Osteoblast (primary cell): ENCODE measurements at regions not wholly inside any gene's neighbourhood (a gene's known extent, or its start where the extent isn't known, plus 50 kb on each side); places are given as distances from the start of the nearest gene placed in this dataset.

Source experiments
- DNase-seq: peaks from one replicate; pipeline ENCODE4 v3.0.0; 2011; ENCODE audit warnings: low spot score, mixed read lengths; ENCODE audit not compliant: insufficient read length; ENCODE audit errors: missing footprints
- H2AFZ ChIP-seq: 2 replicates; pipeline ENCODE4 v1.6.0; 2011; ENCODE audit warnings: mild to moderate bottlenecking, low read length
- H3K27ac ChIP-seq: 2 replicates; pipeline ENCODE4 v1.5.1; 2011; ENCODE audit warnings: mild to moderate bottlenecking, low read depth, low read length, moderate library complexity
- H3K27me3 ChIP-seq: 2 replicates; pipeline ENCODE4 v1.6.0; 2012; ENCODE audit warnings: mild to moderate bottlenecking, control low read depth, inconsistent platforms, low read length, moderate library complexity; ENCODE audit not compliant: insufficient read depth
- H3K36me3 ChIP-seq: 2 replicates; pipeline ENCODE4 v1.5.1; 2011; ENCODE audit warnings: mild to moderate bottlenecking, low read length, control low read depth, moderate library complexity; ENCODE audit not compliant: insufficient read depth
- H3K4me1 ChIP-seq: 2 replicates; pipeline ENCODE4 v1.5.1; 2011; ENCODE audit warnings: mild to moderate bottlenecking, low read length, control low read depth, moderate library complexity; ENCODE audit not compliant: insufficient read depth
- H3K4me2 ChIP-seq: 2 replicates; pipeline ENCODE4 v1.6.0; 2011; ENCODE audit warnings: mild to moderate bottlenecking, low read length; ENCODE audit not compliant: insufficient read depth
- H3K4me3 ChIP-seq: fragments of 200-600 bp; sonication (generic); 3 replicates; pipeline ENCODE4 v1.5.1; 2012; ENCODE audit warnings: mild to moderate bottlenecking, low read length, inconsistent platforms; ENCODE audit not compliant: insufficient read depth
- H3K79me2 ChIP-seq: 2 replicates; pipeline ENCODE4 v1.6.0; 2012; ENCODE audit warnings: mild to moderate bottlenecking, low read length, control low read depth, inconsistent platforms; ENCODE audit not compliant: insufficient read depth
- H3K9me3 ChIP-seq: 2 replicates; pipeline ENCODE4 v1.5.1; 2011; ENCODE audit warnings: low read depth, low read length, control low read depth
- H4K20me1 ChIP-seq: 2 replicates; pipeline ENCODE4 v1.6.0; 2012; ENCODE audit warnings: mild to moderate bottlenecking, low read length, control low read depth; ENCODE audit not compliant: insufficient read depth
- TF ChIP-seq, protein P1 (sequence below): IDR thresholded peaks from 2 replicates; pipeline ENCODE4 v1.5.1; 2011; ENCODE audit warnings: mild to moderate bottlenecking, low read depth, low read length, moderate library complexity; ENCODE audit errors: extremely low read depth

DNA sequence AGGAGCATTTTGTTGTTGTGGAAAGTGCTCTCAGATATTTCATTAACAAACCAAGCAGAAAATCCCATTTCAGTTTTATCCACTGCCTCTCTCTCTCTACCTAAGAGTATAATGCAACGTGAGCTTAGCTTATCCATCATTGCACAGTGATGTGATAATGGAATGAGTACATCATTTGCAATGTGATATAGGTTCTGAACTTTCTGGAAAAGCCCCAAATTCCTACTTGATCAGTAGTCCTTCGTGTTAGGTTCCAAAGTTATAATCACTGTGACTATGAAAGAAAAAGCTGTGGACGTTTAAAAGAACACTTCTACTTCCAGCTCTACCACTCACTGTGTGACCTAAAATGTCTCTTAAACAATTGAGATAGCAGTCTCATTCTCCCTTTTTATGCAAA is 76.4 kb upstream of the PRMT6 start:
- Histone ChIP-seq H4K20me1 (no peaks in the 10 kb centered on the region), H3K36me3 (no peaks in the 10 kb centered on the region), H3K4me2 (no peak overlapping the region), H2AFZ (no peak overlapping the region), H3K4me3 (no peak overlapping the region), H3K4me1 (no peaks in the 10 kb centered on the region), H3K79me2 (no peaks in the 10 kb centered on the region), H3K27me3 (no peaks in the 10 kb centered on the region), H3K9me3 (no peaks in the 10 kb centered on the region), H3K27ac (no peak overlapping the region)
- TF ChIP-seq, protein P1, sequence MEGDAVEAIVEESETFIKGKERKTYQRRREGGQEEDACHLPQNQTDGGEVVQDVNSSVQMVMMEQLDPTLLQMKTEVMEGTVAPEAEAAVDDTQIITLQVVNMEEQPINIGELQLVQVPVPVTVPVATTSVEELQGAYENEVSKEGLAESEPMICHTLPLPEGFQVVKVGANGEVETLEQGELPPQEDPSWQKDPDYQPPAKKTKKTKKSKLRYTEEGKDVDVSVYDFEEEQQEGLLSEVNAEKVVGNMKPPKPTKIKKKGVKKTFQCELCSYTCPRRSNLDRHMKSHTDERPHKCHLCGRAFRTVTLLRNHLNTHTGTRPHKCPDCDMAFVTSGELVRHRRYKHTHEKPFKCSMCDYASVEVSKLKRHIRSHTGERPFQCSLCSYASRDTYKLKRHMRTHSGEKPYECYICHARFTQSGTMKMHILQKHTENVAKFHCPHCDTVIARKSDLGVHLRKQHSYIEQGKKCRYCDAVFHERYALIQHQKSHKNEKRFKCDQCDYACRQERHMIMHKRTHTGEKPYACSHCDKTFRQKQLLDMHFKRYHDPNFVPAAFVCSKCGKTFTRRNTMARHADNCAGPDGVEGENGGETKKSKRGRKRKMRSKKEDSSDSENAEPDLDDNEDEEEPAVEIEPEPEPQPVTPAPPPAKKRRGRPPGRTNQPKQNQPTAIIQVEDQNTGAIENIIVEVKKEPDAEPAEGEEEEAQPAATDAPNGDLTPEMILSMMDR = no peak
- no peak for DNase-seq

DNA sequence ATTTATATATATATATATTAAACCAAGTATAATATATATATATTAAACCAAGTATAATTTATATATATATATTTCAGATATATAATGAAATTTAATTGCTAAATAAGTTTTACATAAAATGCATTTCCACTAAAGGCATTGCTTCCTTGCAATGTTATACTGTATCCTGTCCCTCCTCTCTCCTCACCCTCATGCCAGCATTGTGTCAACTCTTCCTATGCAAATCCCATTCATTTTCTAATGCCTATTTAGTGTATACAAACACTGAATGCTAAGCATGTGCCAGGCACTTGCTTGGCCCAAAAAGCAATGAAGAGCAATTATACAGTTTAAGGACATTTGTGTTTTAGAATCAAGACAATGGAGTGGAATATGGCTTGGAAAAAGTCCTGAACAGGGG is 71.7 kb upstream of the PRMT6 start:
- TF ChIP-seq, protein P1 = no peak
- no peak overlapping the region for H2AFZ ChIP-seq
- H3K27ac ChIP-seq = no peak overlapping the region
- H4K20me1 ChIP-seq = no peaks in the 10 kb centered on the region
- H3K4me3 ChIP-seq = no peak overlapping the region
- no peaks in the 10 kb centered on the region for H3K4me1 ChIP-seq
- no peaks in the 10 kb centered on the region for H3K36me3 ChIP-seq
- H3K27me3 ChIP-seq = no peaks in the 10 kb centered on the region
- no peaks in the 10 kb centered on the region for H3K9me3 ChIP-seq
- DNase-seq = no peak
- H3K4me2 ChIP-seq = no peak overlapping the region
- H3K79me2 ChIP-seq = no peaks in the 10 kb centered on the region

DNA sequence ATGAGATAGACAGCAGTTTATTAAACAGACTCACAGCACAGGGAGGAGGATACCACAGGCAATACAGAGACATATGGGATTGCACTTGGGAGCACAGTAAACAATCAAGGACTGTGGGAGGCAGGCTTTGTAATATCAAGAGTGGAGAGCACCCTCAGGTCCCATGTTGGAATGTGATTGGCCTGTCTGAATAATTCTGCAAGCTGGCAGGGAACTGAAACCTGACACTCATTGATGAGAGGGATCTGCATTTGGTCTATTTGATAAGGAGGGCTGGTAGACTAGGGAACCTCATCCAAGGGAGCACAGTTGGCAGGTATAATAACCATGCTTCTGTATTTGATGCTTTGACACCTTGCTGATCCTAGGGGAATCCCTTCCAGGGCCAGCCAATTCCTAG is 69.9 kb upstream of the PRMT6 start:
- Histone ChIP-seq H3K27me3 (no peaks in the 10 kb centered on the region), H3K36me3 (no peaks in the 10 kb centered on the region), H3K79me2 (no peaks in the 10 kb centered on the region), H2AFZ (no peak overlapping the region), H3K9me3 (no peaks in the 10 kb centered on the region), H4K20me1 (no peaks in the 10 kb centered on the region), H3K4me2 (no peak overlapping the region), H3K27ac (no peak overlapping the region), H3K4me3 (no peak overlapping the region), H3K4me1 (no peaks in the 10 kb centered on the region)
- TF ChIP-seq, protein P1 = no peak
- peak; percentile 45 for DNase-seq

DNA sequence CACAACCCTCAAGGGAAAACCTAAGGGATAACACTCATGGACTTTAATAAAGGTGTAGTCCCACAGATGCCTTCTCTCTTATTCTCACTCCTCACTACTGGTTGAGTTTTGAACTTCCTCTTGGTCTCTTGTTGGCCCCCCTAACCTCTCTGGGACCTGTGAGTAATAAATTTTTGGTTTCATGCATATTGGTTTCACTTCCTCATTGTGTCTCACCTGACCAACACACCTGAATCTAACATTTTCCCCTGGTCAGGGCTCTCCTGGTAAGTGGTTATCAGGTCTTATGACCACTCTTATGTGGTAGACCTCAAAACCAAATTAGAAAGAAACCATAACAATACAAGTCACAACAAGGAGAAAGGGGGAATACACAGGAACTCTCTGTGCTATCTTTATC is 60.5 kb upstream of the PRMT6 start:
- DNase-seq = no peak
- no peaks in the 10 kb centered on the region for H3K4me1 ChIP-seq
- no peaks in the 10 kb centered on the region for H3K9me3 ChIP-seq
- no peaks in the 10 kb centered on the region for H3K27me3 ChIP-seq
- H2AFZ ChIP-seq = no peak overlapping the region
- H4K20me1 ChIP-seq = no peaks in the 10 kb centered on the region
- H3K36me3 ChIP-seq = no peaks in the 10 kb centered on the region
- no peak overlapping the region for H3K4me3 ChIP-seq
- no peak overlapping the region for H3K4me2 ChIP-seq
- no peak overlapping the region for H3K27ac ChIP-seq
- no peaks in the 10 kb centered on the region for H3K79me2 ChIP-seq
- TF ChIP-seq, protein P1 = no peak
